Stimulated activated CD4-positive, alpha-beta T cell treated with anti-CD3 and anti-CD28 coated beads, Interleukin-15, amount 100 ng/mL, for 1 hour (primary cell): ENCODE measurements at regions not wholly inside any gene's neighbourhood (a gene's known extent, or its start where the extent isn't known, plus 50 kb on each side); places are given as distances from the start of the nearest gene placed in this dataset.
"Not testable (repeated sequence)": the region's sequence is repeated elsewhere in the genome, so short reads cannot be mapped to it uniquely, and the experiment has no call there.

Experiments
- DNase-seq, 2 donors: peaks; one replicate each; pipeline ENCODE4 v3.0.0-alpha.2; 2020; ENCODE audit warnings: low read depth in 1 of 2, low spot score in 1 of 2

DNA sequence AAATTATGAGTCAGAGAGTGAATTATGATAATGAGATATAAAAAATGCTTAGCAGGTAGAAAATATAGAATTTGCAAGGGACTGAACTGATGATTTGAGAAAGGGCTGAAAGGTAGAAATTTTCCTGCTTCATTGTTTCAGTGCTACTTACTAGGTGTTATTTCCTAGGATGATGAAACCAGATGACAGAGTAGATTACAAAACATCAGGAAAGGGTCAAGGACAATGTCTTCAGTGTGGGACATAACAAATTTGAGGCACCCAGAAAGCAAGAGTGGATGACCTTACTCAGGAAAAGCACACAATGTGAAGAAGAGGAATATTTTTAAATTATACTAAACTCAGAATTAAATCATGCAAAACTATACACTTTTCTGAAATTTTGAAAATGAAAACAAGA lies 102.1 kb downstream of the SHCBP1 start:
- no peak for DNase-seq

DNA sequence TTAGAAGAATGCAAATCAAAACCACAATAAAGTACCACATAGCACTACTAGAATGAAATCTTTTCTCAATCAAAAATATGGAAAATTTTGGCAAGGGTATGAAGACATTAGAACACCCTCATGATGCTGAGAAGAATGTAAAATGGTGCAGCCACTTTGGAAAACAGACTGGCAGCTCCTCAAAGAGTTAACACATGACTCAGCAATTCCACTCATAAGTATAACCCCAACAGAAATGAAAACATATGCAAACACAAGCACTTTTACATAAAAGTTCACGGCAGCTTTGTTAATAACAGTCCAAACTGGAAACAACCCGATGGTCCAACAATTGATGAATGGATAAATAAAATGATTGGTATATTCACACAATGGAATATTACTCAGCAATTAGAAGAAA lies 124.5 kb downstream of the SHCBP1 start:
- no peak for DNase-seq

DNA sequence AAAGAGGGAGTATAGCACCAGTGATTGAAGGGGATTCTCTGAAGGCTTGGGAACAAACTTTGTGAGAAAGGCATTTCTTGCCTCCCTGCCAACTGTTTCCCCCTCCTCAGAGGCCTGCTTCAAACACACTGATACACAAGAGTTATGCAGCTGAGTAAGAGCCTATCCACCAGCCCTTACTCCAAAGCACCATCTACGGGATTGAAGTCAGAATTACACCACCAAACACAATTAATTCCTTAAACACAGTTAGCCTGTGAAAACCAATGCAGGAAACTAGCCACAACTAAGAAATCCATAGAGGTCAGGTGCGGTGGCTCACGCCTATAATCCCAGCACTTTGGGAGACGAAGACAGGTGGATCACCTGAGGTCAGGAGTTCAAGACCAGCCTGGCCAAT lies 138.3 kb downstream of the SHCBP1 start:
- no peak for DNase-seq

DNA sequence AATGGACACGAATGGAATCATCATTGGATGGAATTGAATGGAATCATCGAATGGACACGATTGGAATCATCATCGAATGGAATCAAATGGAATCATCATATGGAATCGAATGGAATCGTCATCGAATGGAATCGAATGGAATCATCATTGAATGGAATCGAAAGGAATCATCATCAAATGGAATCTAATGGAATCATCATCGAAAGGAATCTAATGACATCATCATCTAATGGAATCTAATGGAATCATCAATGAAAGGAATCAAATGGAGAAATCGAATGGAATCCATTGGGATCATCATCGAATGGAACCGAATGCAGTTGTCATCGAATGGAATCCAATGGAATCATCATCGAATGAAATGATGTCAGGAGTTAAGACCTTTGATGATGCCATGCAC lies 154.9 kb downstream of the SHCBP1 start:
- no peak for DNase-seq

DNA sequence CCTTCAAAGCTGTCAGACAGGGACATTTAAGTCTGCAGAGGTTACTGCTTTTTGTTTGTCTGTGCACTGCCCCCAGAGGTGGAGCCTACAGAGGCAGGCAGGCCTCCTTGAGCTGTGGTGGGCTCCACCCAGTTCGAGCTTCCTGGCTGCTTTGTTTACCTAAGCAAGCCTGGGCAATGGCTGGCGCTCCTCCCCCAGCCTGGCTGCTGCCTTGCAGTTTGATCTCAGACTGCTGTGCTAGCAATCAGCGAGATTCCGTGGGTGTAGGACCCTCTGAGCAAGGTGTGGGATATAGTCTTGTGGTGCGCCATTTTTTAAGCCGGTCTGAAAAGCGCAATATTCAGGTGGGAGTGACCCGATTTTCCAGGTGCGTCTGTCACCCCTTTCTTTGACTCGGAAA lies 166.4 kb downstream of the SHCBP1 start:
- not testable (repeated sequence) for DNase-seq

DNA sequence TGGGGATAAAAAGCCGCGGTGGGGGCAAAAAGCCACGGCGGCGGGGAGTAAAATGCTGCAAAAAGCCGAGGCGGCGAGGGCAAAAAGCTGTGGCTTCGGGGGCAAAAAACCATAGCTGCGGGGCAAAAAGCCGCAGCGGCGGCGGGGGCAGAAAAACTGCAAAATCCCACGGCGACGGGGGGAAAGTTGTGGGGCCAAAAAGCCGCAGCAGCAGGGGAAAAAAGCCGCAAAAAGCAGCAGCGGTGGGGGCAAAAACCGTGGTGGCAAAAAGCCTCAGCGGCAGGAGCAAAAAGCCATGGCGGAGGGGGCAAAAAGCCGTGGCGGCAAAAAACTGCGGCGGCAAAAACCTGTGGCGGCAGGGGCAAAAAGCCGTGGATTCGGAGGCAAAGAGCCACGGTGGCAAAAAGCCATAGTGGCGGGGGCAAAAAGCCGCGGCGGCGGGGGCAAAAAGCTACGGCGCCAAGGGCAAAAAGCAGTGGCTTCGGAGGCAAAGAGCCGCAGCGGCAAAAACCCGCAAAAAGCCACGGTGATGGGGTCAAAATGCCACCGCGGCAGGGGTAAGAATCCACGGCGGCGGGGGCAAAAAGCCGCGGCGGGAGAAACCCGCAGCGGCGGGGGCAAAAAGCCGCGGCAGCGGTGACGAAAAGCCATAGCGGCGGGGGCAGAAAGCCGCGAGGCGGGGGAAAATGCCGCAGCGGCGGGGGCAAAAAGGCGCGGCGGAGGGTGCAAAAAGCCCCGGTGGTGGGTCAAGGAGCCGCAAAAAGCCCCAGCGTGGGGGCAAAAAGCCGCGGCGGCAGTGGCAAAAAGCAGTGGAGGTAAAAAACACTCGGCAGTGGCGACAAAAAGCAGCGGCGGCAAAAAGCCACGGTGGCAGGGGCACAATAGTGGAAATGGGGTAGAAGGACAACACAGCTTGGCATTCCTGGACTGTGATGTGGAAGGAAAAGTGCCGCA lies 192.8 kb downstream of the SHCBP1 start:
- no peak for DNase-seq

DNA sequence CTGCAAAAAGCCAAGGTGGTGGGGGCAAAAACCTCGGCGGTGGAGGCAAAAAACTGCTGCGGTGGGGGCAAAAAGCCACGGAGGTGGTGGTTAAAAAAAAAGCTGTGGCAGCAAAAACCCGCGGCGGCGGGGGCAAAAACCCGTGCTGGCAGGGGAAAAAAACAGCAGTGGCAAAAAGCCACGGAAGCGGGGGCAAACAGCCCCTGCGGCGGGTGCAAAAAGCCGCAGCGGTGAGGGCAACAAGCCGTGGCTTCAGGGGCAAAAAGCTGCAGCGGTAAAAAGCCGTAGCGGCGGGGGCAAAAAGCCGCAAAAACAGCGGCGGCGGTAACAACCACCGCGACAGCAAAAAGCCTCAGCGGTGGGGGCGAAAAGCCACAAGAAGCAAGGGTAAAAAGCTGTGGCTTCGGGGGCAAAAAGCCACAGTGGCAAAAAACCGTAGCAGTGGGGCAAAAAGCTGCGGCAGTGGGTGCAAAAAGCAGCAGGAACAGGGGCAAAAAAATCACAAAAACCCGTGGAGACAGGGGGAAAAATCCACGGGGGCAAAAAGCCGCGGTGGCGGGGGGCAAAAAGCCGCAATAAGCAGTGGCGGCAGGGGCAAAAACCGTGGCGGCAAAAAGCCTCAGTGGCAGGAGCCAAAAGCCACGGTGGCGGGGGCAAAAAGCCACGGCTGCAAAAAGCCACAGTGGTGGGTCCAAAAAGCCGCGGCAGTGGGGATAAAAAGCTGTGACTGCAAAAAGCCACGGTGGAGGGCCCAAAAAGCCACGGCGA lies 193.7 kb downstream of the SHCBP1 start:
- no peak for DNase-seq

DNA sequence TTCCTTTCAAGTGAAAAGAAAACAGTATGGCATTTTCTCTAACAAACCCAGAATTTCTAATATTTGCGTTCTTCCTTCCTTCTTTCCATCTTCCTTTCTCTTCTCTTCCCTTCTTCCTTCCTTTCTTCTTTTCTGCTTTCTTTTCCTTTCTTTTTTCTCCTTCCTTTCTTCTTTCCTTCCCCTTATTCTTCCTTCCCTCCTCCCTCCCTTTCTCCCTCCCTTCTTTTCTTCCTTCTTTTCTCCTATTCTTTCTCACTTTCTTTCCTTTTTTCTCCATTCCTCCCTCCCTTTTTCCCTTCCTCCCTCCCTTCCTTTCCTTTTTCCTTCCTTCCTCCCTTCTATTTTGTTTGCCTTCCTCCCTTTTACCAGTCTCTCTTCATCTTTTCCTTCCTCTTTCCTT lies 194.8 kb downstream of the SHCBP1 start:
- no peak for DNase-seq

DNA sequence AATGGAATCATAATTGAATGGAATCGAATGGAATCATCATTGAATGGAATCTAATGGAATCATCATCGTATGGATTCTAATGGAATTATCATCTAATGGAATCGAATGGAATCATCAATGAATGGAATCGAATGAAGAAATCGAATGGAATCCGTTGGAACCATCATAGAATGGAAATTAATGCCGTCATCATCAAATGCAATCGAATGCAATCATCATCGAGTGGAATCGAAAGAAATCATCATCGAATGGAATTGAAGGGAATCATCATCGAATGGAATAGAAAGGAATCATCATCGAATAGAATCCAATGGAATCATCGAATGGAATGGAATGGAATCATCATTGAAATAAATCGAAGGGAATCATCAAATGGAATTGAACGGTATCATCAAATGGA lies 217.2 kb downstream of the SHCBP1 start:
- DNase-seq, result no peak

DNA sequence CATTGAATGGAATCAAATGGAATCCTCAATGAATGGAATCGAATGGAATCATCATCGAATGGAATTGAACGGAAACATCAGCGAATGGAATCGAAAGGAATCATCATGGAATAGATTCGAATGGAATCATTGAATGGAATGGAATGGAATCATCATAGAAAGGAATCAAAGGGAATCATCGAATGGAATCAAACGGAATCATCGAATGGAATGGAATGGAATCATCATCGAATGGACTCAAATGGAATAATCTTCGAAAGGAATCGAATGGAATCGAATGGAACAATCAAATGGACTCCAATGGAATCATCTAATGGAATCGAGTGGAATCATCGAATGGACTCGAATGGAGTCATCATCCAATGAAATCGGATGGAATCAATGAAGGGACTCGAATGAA lies 222.6 kb downstream of the SHCBP1 start:
- DNase-seq, result not testable (repeated sequence)

DNA sequence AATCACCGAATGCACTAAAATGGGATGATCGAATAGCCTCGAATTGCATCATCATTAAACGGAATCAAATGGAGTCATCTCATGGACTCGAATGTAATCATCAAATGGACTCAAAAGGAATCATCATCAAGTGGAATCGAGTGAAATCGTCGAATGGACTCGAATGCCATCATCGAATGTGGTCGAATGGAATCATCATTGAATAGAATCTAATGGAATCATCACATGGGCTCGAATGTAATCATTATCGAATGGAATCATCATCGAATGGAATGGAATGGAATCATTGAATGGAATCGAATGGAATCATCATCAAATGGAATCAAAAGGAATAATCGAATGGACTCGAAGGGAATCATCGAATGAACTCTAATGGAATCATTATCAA lies 224.3 kb downstream of the SHCBP1 start:
- DNase-seq, result not testable (repeated sequence)

DNA sequence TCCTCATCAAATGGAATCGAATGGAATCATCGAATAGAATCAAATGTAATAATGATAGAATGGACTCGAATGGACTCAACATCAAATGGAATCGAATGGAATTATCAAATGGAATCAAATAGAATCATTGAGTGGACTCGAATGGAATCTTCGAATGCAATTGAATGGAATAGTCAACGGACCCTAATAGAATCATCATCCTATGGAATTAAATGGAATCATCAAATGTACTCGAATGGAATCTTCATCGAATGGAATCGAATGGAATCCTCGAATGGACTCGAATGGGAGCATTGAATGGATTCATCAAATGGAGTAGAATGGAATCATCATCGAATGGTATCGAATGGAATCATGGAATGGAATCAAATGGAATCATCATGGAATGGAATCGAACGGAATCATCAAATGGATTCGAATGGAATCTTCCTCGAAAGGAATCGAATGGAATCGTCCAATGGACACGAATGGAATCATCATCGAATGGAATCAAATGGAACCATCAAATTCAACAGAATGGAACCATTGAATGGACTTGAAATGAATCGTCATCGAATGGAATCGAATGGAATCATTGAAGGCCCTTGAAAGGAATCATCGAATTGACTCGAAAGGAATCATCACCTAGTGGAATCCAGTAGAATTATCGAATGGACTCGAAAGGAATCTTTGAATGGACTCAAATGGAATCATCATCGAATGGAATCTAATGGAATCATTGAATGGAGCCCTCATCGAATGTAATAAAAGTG lies 224.9 kb downstream of the SHCBP1 start:
- not testable (repeated sequence) for DNase-seq

DNA sequence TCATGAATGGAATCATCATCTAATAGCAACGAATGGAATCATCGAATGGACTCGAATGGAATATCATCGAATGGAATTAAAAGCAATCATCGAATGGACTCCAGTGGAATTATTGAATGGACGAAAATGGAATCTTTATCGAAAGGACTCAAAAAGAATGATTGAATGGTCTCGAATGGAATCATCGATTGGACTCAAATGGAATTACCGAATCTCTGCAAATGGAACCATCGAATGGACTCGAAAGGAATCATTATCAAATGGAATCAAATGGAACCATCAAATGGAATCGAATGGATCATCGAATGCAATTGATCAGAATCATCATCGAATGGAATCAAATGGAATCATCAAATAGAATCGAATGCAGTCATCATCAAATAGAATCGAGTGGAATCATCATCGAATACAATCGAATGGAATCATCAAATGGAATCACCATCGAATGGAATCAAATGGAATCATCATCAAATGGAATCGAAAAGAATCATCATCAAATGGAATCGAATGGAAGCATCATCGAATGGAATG lies 225.7 kb downstream of the SHCBP1 start:
- DNase-seq, result not testable (repeated sequence)

DNA sequence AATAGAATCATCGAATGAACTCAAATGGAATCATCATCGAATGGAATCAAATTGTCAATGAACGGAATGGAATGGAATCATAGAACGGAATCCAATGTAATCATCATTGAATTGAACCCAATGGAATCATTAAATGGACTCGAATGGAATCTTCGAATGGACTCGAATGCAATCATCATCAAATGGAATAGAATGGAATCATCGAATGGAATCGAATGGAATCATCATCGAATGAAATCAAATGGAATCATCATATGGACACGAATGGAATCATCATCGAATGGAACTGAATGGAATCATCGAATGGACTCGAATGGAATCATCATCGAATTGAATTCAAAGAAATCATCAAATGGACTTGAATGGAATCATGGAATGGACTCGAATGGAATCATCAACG lies 226.2 kb downstream of the SHCBP1 start:
- DNase-seq, result not testable (repeated sequence)

DNA sequence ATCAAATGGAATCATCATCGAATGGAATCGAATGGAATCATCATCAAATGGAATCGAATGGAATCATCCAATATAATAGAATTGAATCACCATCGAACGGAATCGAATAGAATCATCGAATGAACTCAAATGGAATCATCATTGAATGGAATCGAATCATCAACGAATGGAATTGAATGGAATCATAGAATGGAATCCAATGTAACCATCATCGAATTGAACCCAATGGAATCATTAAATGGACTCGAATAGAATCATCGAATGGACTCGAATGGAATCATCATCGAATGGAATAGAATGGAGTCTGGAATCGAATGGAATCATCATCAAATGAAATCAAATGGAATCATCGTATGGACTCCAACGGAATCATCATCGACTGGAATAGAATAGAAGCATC lies 227.0 kb downstream of the SHCBP1 start:
- DNase-seq, result not testable (repeated sequence)

DNA sequence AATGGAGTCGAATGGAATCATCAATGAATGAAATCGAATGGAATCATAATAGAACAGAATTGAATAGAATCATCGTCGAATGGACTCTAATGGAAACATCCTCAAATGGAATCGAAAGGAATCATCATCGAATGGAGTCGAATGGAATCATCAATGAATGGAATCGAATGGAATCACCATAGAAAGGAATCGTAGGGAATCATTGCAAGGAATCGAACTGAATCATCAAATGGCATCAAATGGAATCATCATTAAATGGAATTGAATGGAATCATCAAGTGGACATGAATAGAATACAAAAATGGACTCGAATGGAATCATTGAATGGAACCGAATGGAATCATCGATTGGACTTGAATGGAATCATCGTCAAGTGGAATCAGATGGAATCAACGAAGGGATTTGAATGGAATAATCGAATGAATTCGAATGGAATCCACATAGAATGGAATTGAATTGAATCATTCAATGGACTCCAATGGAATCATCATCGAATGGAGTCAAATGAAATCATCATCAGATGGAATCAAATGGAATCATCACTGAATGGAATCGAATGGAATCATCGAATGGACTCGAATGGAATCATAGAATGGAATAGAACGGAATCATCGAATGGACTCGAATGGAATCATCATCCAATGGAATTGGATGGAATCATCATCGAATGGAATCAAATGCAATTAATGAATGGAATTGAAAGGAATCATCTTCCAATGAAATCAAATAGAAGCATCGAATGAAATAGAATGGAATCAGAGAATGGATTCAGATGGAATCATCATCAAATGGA lies 228.1 kb downstream of the SHCBP1 start:
- DNase-seq, result not testable (repeated sequence)

DNA sequence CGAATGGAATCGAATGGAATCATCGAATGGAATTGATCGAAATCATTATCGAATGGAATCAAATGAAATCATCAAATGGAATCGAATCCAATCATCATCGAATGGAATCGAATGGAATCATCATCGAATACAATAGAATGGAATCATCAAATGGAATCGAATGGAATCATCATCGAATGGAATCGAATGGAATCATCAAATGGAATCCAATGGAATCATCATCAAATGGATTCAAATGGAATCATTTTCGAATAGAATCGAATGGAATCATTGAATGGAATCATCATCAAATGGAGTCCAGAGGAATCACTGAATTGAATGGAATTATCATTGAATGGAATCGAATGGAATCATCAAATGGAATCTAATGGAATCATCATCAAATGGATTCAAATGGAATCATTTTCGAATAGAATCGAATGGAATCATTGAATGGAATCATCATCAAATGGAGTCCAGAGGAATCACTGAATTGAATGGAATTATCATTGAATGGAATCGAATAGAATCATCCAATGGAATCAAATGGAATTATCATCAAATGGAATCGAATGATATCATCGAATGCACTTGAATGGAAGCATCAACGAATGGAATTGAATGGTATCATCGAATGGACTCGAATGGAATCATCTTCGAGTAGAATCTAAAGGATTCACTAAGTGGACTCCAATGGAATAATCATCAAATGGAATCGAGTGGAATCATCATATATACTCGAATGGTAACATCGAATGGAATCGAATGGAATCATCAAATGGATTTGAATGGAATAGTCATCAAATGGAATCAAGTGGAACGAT lies 230.3 kb downstream of the SHCBP1 start:
- peak in 1 of 2 donors; percentile 37 for DNase-seq

DNA sequence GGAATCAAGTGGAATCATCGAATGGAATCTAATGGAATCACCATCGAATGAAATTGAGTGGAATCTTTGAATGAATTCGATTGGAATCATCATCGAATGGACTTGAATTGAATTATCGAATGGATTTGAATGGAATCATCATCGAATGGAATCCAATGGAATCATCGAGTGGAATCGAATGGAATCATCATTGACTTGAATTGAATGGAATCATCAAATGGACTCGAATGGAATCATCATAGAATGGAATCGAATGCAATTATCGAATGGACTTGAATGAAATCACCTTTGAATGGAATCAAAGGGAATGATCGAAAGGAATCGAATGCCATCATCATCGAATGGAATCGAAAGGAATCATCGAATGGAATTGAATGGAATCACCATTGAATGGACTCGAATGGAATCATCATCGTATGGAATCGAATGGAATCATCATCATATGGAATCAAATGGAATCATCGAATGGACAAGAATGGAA lies 231.6 kb downstream of the SHCBP1 start:
- DNase-seq, result peak in 1 of 2 donors; percentile 74

DNA sequence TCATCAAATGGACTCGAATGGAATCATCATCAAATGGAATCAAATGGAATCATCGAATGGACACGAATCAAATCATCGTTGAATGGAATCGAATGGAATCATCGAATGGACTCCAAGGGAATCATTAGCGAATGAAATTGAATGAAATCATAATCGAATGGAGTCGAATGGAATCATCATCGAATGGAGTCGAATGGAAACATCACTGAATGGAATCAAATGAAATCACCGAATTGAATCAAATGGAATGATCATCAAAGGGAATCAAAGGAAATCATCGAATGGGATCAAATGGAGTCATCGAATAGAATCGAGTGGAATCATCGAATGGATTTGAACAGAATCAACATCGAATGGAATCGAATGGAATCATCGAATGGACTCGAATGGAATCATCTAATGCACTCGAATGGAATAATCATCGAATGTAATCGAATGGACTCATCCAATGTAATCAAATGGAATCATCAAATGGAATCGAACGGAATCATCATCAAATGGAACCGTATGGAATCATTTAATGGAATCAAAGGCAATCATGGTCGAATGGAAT lies 232.2 kb downstream of the SHCBP1 start:
- not testable (repeated sequence) for DNase-seq
